Right lung (tissue), 2 donors: ENCODE measurements at regions not wholly inside any gene's neighbourhood (a gene's known extent, or its start where the extent isn't known, plus 50 kb on each side); places are given as distances from the start of the nearest gene placed in this dataset.
"Not testable (repeated sequence)": the region's sequence is repeated elsewhere in the genome, so short reads cannot be mapped to it uniquely, and the experiment has no call there.

ENCODE experiments used
- DNase-seq, 2 donors: peaks; one replicate each; pipeline ENCODE4 v3.0.0-alpha.2; 2013

- DNase-seq = no peak
Observed at GRCh38 chr10:36872702-36873393, 252.6 kb upstream of the ANKRD30A start.

- DNase-seq = no peak
Observed at GRCh38 chr10:36840788-36841187, 284.6 kb upstream of the ANKRD30A start.

- DNase-seq = no peak
Observed at GRCh38 chr10:36837416-36837815, 288.0 kb upstream of the ANKRD30A start.

GRCh38 chr10:36819781-36820180 is 305.6 kb upstream of the ANKRD30A start:
- DNase-seq = no peak

- no peak for DNase-seq
Observed at GRCh38 chr10:36817898-36818297, 307.5 kb upstream of the ANKRD30A start.

- DNase-seq = no peak
Observed at GRCh38 chr10:36808625-36809362, 316.6 kb upstream of the ANKRD30A start.

- DNase-seq = peak in 1 of 2 donors; percentile 6
Observed at GRCh38 chr10:36803229-36803628, 322.2 kb upstream of the ANKRD30A start.

GRCh38 chr10:36802490-36803153 is 322.8 kb upstream of the ANKRD30A start:
- peak; percentile 32 to 47 for DNase-seq

- no peak for DNase-seq
Observed at GRCh38 chr10:36801660-36802059, 323.7 kb upstream of the ANKRD30A start.

GRCh38 chr10:36794981-36795380 is 330.4 kb upstream of the ANKRD30A start:
- DNase-seq = no peak

GRCh38 chr10:36789974-36790373 is 335.4 kb upstream of the ANKRD30A start:
- DNase-seq = no peak

GRCh38 chr10:36788152-36788551 is 337.2 kb upstream of the ANKRD30A start:
- no peak for DNase-seq

GRCh38 chr10:36783400-36783799 is 342.0 kb upstream of the ANKRD30A start:
- DNase-seq = no peak

- no peak for DNase-seq
Observed at GRCh38 chr10:36781570-36781969, 343.8 kb upstream of the ANKRD30A start.

- no peak for DNase-seq
Observed at GRCh38 chr10:36780158-36780557, 345.2 kb upstream of the ANKRD30A start.

- peak; percentile 38 to 69 for DNase-seq
Observed at GRCh38 chr10:36779238-36779846, 346.1 kb upstream of the ANKRD30A start.

- no peak for DNase-seq
Observed at GRCh38 chr10:36778651-36779050, 346.7 kb upstream of the ANKRD30A start.

GRCh38 chr10:36773652-36774051 is 351.7 kb upstream of the ANKRD30A start:
- DNase-seq = no peak

GRCh38 chr10:36771725-36772124 is 353.7 kb upstream of the ANKRD30A start:
- DNase-seq = no peak

GRCh38 chr10:36769741-36770140 is 355.7 kb upstream of the ANKRD30A start:
- not testable (repeated sequence) for DNase-seq

GRCh38 chr10:36766940-36767339 is 358.5 kb upstream of the ANKRD30A start:
- DNase-seq = no peak

- DNase-seq = no peak
Observed at GRCh38 chr10:36766415-36766810, 359.0 kb upstream of the ANKRD30A start.
